ENCODE measurements at regions not wholly inside any gene's neighbourhood (a gene's known extent, or its start where the extent isn't known, plus 50 kb on each side); places are given as distances from the start of the nearest gene placed in this dataset.

- no peak overlapping the region for H3K4me3 ChIP-seq (ENCODE audit: low read depth in 1 of 2, low read length in 1 of 2)
- no peaks in the 10 kb centered on the region for H3K4me1 ChIP-seq (ENCODE audit: control insufficient read depth in 1 of 2, insufficient read depth in 1 of 2, low read depth in 1 of 2, low read length in 1 of 2)
- peaks cover 29% of the 10 kb centered on the region for H3K27me3 ChIP-seq
- no peaks in the 10 kb centered on the region for H3K36me3 ChIP-seq
- H3K9me3 ChIP-seq: no peaks in the 10 kb centered on the region
- H3K27ac ChIP-seq: no peak overlapping the region
- TF ChIP-seq, protein P1, sequence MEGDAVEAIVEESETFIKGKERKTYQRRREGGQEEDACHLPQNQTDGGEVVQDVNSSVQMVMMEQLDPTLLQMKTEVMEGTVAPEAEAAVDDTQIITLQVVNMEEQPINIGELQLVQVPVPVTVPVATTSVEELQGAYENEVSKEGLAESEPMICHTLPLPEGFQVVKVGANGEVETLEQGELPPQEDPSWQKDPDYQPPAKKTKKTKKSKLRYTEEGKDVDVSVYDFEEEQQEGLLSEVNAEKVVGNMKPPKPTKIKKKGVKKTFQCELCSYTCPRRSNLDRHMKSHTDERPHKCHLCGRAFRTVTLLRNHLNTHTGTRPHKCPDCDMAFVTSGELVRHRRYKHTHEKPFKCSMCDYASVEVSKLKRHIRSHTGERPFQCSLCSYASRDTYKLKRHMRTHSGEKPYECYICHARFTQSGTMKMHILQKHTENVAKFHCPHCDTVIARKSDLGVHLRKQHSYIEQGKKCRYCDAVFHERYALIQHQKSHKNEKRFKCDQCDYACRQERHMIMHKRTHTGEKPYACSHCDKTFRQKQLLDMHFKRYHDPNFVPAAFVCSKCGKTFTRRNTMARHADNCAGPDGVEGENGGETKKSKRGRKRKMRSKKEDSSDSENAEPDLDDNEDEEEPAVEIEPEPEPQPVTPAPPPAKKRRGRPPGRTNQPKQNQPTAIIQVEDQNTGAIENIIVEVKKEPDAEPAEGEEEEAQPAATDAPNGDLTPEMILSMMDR (IDR thresholded peaks at IDR 0.05): no peak
Measured at GRCh38 chr17:77785312-77785905, 173.1 kb upstream of the TNRC6C start.

DNA sequence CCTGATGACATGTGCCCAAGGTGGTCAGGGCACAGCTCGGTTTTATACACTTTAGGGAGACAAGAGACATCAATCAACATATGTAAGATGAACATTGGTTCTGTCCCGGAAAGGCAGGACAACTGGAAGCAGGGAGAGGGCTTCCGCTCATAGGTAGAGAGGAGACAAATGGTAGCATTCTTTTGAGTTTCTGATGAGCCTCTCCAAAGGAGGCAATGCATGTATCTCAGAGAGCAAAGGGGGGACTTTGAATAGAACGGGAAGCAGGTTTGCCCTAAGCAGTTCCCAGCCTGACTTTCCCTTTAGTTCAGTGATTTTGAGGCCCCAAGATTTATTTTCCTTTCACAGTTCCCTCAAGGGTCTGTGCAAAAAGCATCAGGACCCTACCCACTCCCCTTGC lies 172.4 kb upstream of the TNRC6C start:
- Histone ChIP-seq H3K4me1 (ENCODE audit: control insufficient read depth in 1 of 2, insufficient read depth in 1 of 2, low read depth in 1 of 2, low read length in 1 of 2) (no peaks in the 10 kb centered on the region), H3K9me3 (no peaks in the 10 kb centered on the region), H3K4me3 (ENCODE audit: low read depth in 1 of 2, low read length in 1 of 2) (no peak overlapping the region), H3K27ac (no peak overlapping the region), H3K27me3 (peaks cover 33% of the 10 kb centered on the region), H3K36me3 (no peaks in the 10 kb centered on the region)
- TF ChIP-seq, protein P1 (IDR thresholded peaks at IDR 0.05): no peak

- no peak overlapping the region for H3K27ac ChIP-seq
- H3K27me3 ChIP-seq: peaks cover 37% of the 10 kb centered on the region
- no peaks in the 10 kb centered on the region for H3K4me1 ChIP-seq (ENCODE audit: control insufficient read depth in 1 of 2, insufficient read depth in 1 of 2, low read depth in 1 of 2, low read length in 1 of 2)
- TF ChIP-seq, protein P1 (IDR thresholded peaks at IDR 0.05): no peak
- H3K36me3 ChIP-seq: no peaks in the 10 kb centered on the region
- H3K9me3 ChIP-seq: no peaks in the 10 kb centered on the region
- H3K4me3 ChIP-seq (ENCODE audit: low read depth in 1 of 2, low read length in 1 of 2): no peak overlapping the region
Measured at GRCh38 chr17:77786740-77787505, 171.6 kb upstream of the TNRC6C start.

GRCh38 chr17:77790143-77790829 lies 168.2 kb upstream of the TNRC6C start:
- TF ChIP-seq, protein P1 (IDR thresholded peaks at IDR 0.05): no peak
- no peaks in the 10 kb centered on the region for H3K36me3 ChIP-seq
- H3K4me1 ChIP-seq (ENCODE audit: control insufficient read depth in 1 of 2, insufficient read depth in 1 of 2, low read depth in 1 of 2, low read length in 1 of 2): no peaks in the 10 kb centered on the region
- H3K9me3 ChIP-seq: no peaks in the 10 kb centered on the region
- H3K27me3 ChIP-seq: peaks cover 61% of the 10 kb centered on the region
- H3K27ac ChIP-seq: no peak overlapping the region
- no peak overlapping the region for H3K4me3 ChIP-seq (ENCODE audit: low read depth in 1 of 2, low read length in 1 of 2)

DNA sequence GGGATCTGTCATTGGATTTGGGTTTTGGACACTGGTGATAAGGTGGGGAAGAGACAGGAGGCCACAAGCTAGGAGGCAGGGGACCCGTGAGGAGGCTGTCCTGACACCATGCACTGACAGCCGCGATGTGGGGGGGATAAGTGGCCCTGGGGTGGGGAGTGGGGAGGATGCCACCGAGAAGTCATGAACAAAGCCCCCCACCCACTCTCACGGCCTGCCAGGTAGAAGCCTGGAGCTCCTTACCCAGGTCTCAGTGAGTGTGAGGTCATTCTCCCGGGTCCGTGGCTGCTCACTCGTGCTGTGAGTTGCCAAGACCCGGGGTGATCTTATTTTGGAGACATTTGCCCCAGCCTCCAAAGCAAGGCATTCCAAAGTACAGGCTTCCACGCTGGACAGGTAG lies 165.9 kb upstream of the TNRC6C start:
- TF ChIP-seq, protein P1 (IDR thresholded peaks at IDR 0.05): no peak
- Histone ChIP-seq H3K36me3 (no peaks in the 10 kb centered on the region), H3K27me3 (peaks cover 62% of the 10 kb centered on the region), H3K9me3 (no peaks in the 10 kb centered on the region), H3K4me1 (ENCODE audit: control insufficient read depth in 1 of 2, insufficient read depth in 1 of 2, low read depth in 1 of 2, low read length in 1 of 2) (no peaks in the 10 kb centered on the region), H3K4me3 (ENCODE audit: low read depth in 1 of 2, low read length in 1 of 2) (no peak overlapping the region), H3K27ac (no peak overlapping the region)

Measured in neutrophil (primary cell).